Neural cell (in vitro differentiated cells): ENCODE measurements at regions not wholly inside any gene's neighbourhood (a gene's known extent, or its start where the extent isn't known, plus 50 kb on each side); places are given as distances from the start of the nearest gene placed in this dataset.

ENCODE experiments used
- H2AFZ ChIP-seq: fragments of 200-600, 300-800 bp; sonication (generic), shearing (Covaris generic); 2 replicates; pipeline ENCODE4 v1.6.0; 2014; ENCODE audit warnings: low read depth, mild to moderate bottlenecking, antibody characterized with exemption, low read length, moderate library complexity
- H3F3A ChIP-seq: fragments of 200-600 bp; shearing (Covaris generic); 2 replicates; pipeline ENCODE4 v1.6.1; 2016; ENCODE audit warnings: mild to moderate bottlenecking, moderate library complexity, mixed read lengths, antibody characterized with exemption, low read length; ENCODE audit not compliant: insufficient read depth, poor library complexity, severe bottlenecking
- H3K27ac ChIP-seq: fragments of 200-600, 300-800 bp; sonication (generic), shearing (Covaris generic); 2 replicates; pipeline ENCODE4 v1.5.1; 2014; ENCODE audit warnings: mild to moderate bottlenecking, low read length, moderate library complexity
- H3K27me3 ChIP-seq: fragments of 300-800, 200-600 bp; sonication (generic), shearing (Covaris generic); 2 replicates; pipeline ENCODE4 v1.6.0; 2014; ENCODE audit warnings: mild to moderate bottlenecking, low read depth, low read length, moderate library complexity; ENCODE audit not compliant: insufficient read depth
- H3K36me3 ChIP-seq: fragments of 300-800, 200-600 bp; sonication (generic), shearing (Covaris generic); 2 replicates; pipeline ENCODE4 v1.5.1; 2014; ENCODE audit warnings: mild to moderate bottlenecking, antibody characterized with exemption, low read length, moderate library complexity; ENCODE audit not compliant: insufficient read depth
- H3K4me2 ChIP-seq: fragments of 300-800, 200-600 bp; sonication (generic), shearing (Covaris generic); 2 replicates; pipeline ENCODE4 v1.6.0; 2014; ENCODE audit warnings: mild to moderate bottlenecking, low read length
- H3K4me3 ChIP-seq: fragments of 300-800, 200-600 bp; sonication (generic), shearing (Covaris generic); 2 replicates; pipeline ENCODE4 v1.5.1; 2014; ENCODE audit warnings: mild to moderate bottlenecking, low read length, moderate library complexity
- H3K79me2 ChIP-seq: fragments of 200-600 bp; shearing (Covaris generic); replicated peaks from 2 replicates; pipeline ENCODE4 v1.6.0; 2014; ENCODE audit warnings: mild to moderate bottlenecking, low read length, moderate library complexity; ENCODE audit not compliant: insufficient read depth
- H3K9ac ChIP-seq: fragments of 300-800, 200-600 bp; sonication (generic), shearing (Covaris generic); 2 replicates; pipeline ENCODE4 v1.6.1; 2016; ENCODE audit warnings: mild to moderate bottlenecking, low read length, mixed read lengths
- H3K9me2 ChIP-seq: fragments of 200-600 bp; shearing (Covaris generic); 2 replicates; pipeline ENCODE4 v1.6.1; 2016; ENCODE audit warnings: mild to moderate bottlenecking, low read length, mixed read lengths; ENCODE audit not compliant: insufficient read depth
- H3K9me3 ChIP-seq: fragments of 200-600, 300-800 bp; sonication (generic), shearing (Covaris generic); 2 replicates; pipeline ENCODE4 v1.6.1; 2016; ENCODE audit warnings: mild to moderate bottlenecking, mixed run types, low read length, moderate library complexity, mixed read lengths
- H4K20me1 ChIP-seq: fragments of 200-600 bp; shearing (Covaris generic); 2 replicates; pipeline ENCODE4 v1.6.1; 2016; ENCODE audit warnings: mild to moderate bottlenecking, mixed run types; ENCODE audit not compliant: insufficient read depth
- CTCF ChIP-seq: fragments of 450-650 bp; IDR thresholded peaks from 2 replicates; pipeline ENCODE4 v1.5.1; 2014; ENCODE audit warnings: antibody characterized with exemption, mild to moderate bottlenecking, moderate library complexity; ENCODE audit not compliant: poor library complexity, severe bottlenecking
- EP300 ChIP-seq: fragments of 450-650 bp; conservative IDR thresholded peaks from 2 replicates; pipeline ENCODE4 v1.6.1; 2014; ENCODE audit warnings: antibody characterized with exemption, mild to moderate bottlenecking, moderate library complexity; ENCODE audit not compliant: poor library complexity, severe bottlenecking
- EZH2 ChIP-seq: fragments of 200-600, 300-800 bp; shearing (Covaris generic), sonication (generic); IDR thresholded peaks from 2 replicates; pipeline ENCODE4 v1.6.1; 2014; ENCODE audit warnings: antibody characterized with exemption, low read length, borderline replicate concordance, mild to moderate bottlenecking; ENCODE audit not compliant: insufficient read depth, poor library complexity, severe bottlenecking
- MXI1 ChIP-seq: fragments of 450-650 bp; conservative IDR thresholded peaks from 2 replicates; pipeline ENCODE4 v1.6.1; 2014; ENCODE audit warnings: antibody characterized with exemption, mild to moderate bottlenecking; ENCODE audit not compliant: poor library complexity, severe bottlenecking
- POLR2AphosphoS5 ChIP-seq: IDR thresholded peaks from 2 replicates; pipeline ENCODE4 v1.6.1; 2012
- RAD21 ChIP-seq: fragments of 450-650 bp; conservative IDR thresholded peaks from 2 replicates; pipeline ENCODE4 v1.6.1; 2014; ENCODE audit warnings: antibody characterized with exemption, mild to moderate bottlenecking, moderate library complexity
- REST ChIP-seq: IDR thresholded peaks from 2 replicates; pipeline ENCODE4 v1.6.1; 2012; ENCODE audit warnings: borderline replicate concordance
- SMC3 ChIP-seq: fragments of 450-650 bp; conservative IDR thresholded peaks from 2 replicates; pipeline ENCODE4 v1.6.1; 2014; ENCODE audit warnings: antibody characterized with exemption, mild to moderate bottlenecking, moderate library complexity; ENCODE audit not compliant: poor library complexity
- TAF1 ChIP-seq: IDR thresholded peaks from 2 replicates; pipeline ENCODE4 v1.6.1; 2012; ENCODE audit warnings: low read depth

GRCh38 chr2:128391679-128392078 lies 73.0 kb upstream of the HS6ST1 start:
- no peaks in the 10 kb centered on the region for H4K20me1 ChIP-seq

GRCh38 chr2:128392207-128392606 lies 73.5 kb upstream of the HS6ST1 start:
- H3K4me2 ChIP-seq, result no peak overlapping the region
- no peak overlapping the region for H3K27ac ChIP-seq
- no peak overlapping the region for H2AFZ ChIP-seq
- H3K4me3 ChIP-seq, result no peak overlapping the region
- H3K9me3 ChIP-seq, result no peaks in the 10 kb centered on the region
- H3K36me3 ChIP-seq, result no peaks in the 10 kb centered on the region
- no peaks in the 10 kb centered on the region for H3F3A ChIP-seq
- H3K27me3 ChIP-seq, result no peaks in the 10 kb centered on the region
- H3K9me2 ChIP-seq, result no peaks in the 10 kb centered on the region
- no peaks in the 10 kb centered on the region for H4K20me1 ChIP-seq
- no peak overlapping the region for H3K9ac ChIP-seq
- no peaks in the 10 kb centered on the region for H3K79me2 ChIP-seq
- TF ChIP-seq RAD21, result no peak
- no peak for TF ChIP-seq POLR2AphosphoS5
- no peak for TF ChIP-seq MXI1
- no peak for TF ChIP-seq EP300
- TF ChIP-seq EZH2, result no peak
- no peak for TF ChIP-seq SMC3
- TF ChIP-seq CTCF, result no peak

More at GRCh38 chr2:128391679-128392078, 73.0 kb upstream of the HS6ST1 start:
- Histone ChIP-seq H2AFZ (no peak overlapping the region), H3K27ac (no peak overlapping the region), H3K9me2 (no peaks in the 10 kb centered on the region), H3F3A (no peaks in the 10 kb centered on the region), H3K36me3 (no peaks in the 10 kb centered on the region), H3K9me3 (no peaks in the 10 kb centered on the region), H3K4me2 (no peak overlapping the region), H3K79me2 (no peaks in the 10 kb centered on the region), H3K9ac (no peak overlapping the region), H3K27me3 (no peaks in the 10 kb centered on the region), H3K4me3 (no peak overlapping the region)
- no peak for TF ChIP-seq MXI1
- no peak for TF ChIP-seq CTCF
- no peak for TF ChIP-seq SMC3
- TF ChIP-seq RAD21, result no peak
- TF ChIP-seq EP300, result no peak
- no peak for TF ChIP-seq REST
- TF ChIP-seq POLR2AphosphoS5, result no peak
- TF ChIP-seq TAF1, result no peak
- TF ChIP-seq EZH2, result no peak
